MG63 (cell line): ENCODE measurements at regions not wholly inside any gene's neighbourhood (a gene's known extent, or its start where the extent isn't known, plus 50 kb on each side); places are given as distances from the start of the nearest gene placed in this dataset.

Experiments used
- DNase-seq: peaks from one replicate; pipeline ENCODE4 v3.0.0-alpha.2; 2020
- H3K27me3 ChIP-seq: fragments of 250-450 bp; sonication (Bioruptor Pico); 2 replicates; pipeline ENCODE4 v1.5.1; 2020; ENCODE audit warnings: mild to moderate bottlenecking, moderate library complexity
- H3K36me3 ChIP-seq: fragments of 250-450 bp; sonication (Bioruptor Pico); 2 replicates; pipeline ENCODE4 v1.5.1; 2020; ENCODE audit warnings: mild to moderate bottlenecking, moderate library complexity
- H3K4me3 ChIP-seq: fragments of 250-450 bp; sonication (Bioruptor Pico); 2 replicates; pipeline ENCODE4 v1.5.1; 2020; ENCODE audit warnings: mild to moderate bottlenecking, moderate library complexity
- H3K9me3 ChIP-seq: fragments of 250-450 bp; sonication (Bioruptor Pico); 2 replicates; pipeline ENCODE4 v1.5.1; 2020; ENCODE audit warnings: mild to moderate bottlenecking, moderate library complexity

- Histone ChIP-seq H3K27me3 (no peaks in the 10 kb centered on the region), H3K4me3 (no peak overlapping the region), H3K9me3 (peaks cover 6% of the 10 kb centered on the region; the same call in 1 of the 2 replicates), H3K36me3 (no peaks in the 10 kb centered on the region)
- DNase-seq, result no peak
These were observed 451.5 kb upstream of the ADAMTS5 start for GRCh38 chr21:27418346-27418745.

DNA sequence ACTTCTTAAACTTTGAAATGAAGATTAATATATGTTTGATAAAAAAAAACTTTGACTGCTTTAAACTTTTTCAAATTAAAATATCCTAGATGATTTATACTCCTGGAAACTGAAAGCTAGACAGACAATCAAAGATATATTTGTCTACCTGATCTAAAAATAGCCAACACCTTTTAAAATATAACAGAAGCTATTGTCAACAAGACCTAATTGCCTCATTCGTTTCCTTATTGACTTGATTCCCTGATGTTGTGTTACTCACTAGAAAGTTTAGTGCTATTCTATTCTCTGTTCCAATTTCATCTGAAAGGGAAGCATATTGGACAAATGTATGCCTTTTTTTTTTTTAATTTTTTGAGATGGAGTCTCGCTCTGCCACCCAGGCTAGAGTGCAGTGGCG, 445.6 kb upstream of the ADAMTS5 start:
- H3K4me3 ChIP-seq, result no peak overlapping the region
- no peaks in the 10 kb centered on the region for H3K36me3 ChIP-seq
- H3K9me3 ChIP-seq, result peaks cover 11% of the 10 kb centered on the region
- no peaks in the 10 kb centered on the region for H3K27me3 ChIP-seq
- DNase-seq, result no peak

DNA sequence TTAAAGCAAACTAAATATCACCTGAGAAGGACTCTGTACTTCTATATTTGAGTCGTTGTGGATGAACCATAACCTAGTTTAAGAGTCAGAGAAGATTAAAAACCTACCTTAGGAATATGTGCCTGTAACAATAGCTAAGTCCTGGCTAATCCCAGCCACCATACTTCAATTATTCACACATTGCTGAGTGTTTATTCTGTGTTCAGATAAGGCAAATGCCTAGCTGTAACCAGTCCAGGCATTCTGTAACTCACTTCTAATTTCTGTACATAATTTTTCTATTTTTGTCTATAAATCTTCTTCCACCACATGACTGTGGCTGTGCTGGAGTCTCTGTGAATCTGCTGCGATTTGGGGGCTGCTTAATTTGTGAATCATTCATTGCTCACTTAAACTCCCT, 441.9 kb upstream of the ADAMTS5 start:
- Histone ChIP-seq H3K4me3 (no peak overlapping the region), H3K9me3 (peaks cover 6% of the 10 kb centered on the region; the same call in 1 of the 2 replicates), H3K27me3 (no peaks in the 10 kb centered on the region), H3K36me3 (no peaks in the 10 kb centered on the region)
- no peak for DNase-seq

- no peaks in the 10 kb centered on the region for H3K27me3 ChIP-seq
- no peak overlapping the region for H3K4me3 ChIP-seq
- DNase-seq, result no peak
- H3K9me3 ChIP-seq, result peaks cover 2% of the 10 kb centered on the region; the same call in 1 of the 2 replicates
- H3K36me3 ChIP-seq, result no peaks in the 10 kb centered on the region
These were observed 440.4 kb upstream of the ADAMTS5 start for GRCh38 chr21:27407271-27407670.

DNA sequence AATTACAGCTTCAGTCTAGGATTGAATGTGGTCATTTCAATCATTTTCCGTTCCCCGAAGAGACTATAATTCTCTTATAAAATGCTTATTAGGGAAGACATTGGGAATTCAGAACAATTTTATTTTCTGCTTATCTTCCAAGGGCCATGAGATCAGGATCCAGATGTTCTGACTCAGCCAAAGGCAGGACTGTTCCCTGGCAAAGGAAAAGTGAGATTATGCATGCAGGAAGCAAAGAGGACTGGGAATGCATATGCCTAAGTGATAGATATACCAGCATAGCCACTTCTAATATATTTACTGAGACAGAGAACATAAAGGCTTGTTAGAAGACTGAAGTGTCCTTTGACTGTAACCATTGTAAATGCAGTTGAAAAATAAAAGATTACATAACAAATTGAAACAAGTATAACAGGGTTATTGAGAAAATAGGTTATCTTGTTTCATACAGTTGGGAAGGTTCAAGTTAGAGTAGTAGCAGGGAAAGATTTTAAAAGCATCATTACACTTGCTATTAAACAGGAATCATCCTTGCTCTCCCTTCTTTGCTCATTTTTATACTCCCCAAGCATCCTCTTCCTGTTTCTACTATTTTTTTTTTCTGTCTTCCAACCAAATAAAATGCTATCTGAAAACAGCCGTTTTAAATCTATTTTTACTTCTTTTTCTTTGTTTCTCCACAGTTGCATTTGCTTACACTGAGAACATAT, 439.6 kb upstream of the ADAMTS5 start:
- H3K36me3 ChIP-seq, result no peaks in the 10 kb centered on the region
- peak; percentile 40 for DNase-seq

DNA sequence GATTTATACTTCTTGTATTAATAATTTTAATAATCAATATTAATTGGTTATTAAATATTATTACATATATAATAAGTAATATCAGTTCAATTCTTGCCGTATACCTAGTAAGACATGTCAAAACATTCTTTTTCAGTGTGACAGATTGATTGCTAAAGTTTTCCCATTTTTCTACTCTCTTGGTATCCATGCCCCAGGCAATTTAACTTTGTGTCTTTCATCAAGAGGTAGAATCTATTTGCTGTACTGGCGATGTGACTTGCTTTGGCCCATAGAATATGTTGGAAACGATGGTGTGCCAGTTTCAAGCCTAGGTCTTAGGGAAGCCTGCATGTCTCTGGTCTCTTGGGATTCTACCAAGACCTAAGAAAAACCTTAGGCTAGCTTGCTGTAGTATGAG, 436.1 kb upstream of the ADAMTS5 start:
- no peaks in the 10 kb centered on the region for H3K36me3 ChIP-seq
- no peak for DNase-seq
- no peaks in the 10 kb centered on the region for H3K27me3 ChIP-seq
- no peak overlapping the region for H3K4me3 ChIP-seq
- H3K9me3 ChIP-seq, result no peaks in the 10 kb centered on the region

More for the DNA sequence above, 439.6 kb upstream of the ADAMTS5 start:
- Histone ChIP-seq H3K9me3 (peaks cover 2% of the 10 kb centered on the region; the same call in 1 of the 2 replicates), H3K27me3 (no peaks in the 10 kb centered on the region), H3K4me3 (no peak overlapping the region)

DNA sequence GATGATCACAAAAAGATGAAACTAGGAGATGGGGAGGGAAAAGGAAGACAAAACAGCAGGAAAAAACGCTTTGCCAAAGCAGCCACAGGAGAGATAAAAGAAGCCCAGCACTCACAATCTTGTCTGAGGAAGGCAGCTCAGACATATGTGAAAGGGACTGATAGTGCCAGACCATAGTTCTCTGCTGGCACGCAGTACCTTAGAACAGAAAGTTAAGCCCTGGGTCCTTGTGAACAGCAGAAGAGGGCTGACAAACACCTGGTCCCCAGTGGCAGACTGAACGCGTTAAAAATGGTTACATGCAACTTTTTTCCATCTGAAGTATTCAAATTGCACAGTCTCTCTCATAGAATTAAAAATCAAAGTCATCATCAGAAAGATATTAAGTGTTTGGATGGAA, 433.2 kb upstream of the ADAMTS5 start:
- no peak for DNase-seq
- peak overlapping the region; percentile 20 for H3K4me3 ChIP-seq
- H3K27me3 ChIP-seq, result no peaks in the 10 kb centered on the region
- H3K36me3 ChIP-seq, result no peaks in the 10 kb centered on the region
- peaks cover 3% of the 10 kb centered on the region; the same call in 1 of the 2 replicates for H3K9me3 ChIP-seq

GRCh38 chr21:27397578-27397977, 430.7 kb upstream of the ADAMTS5 start:
- no peak for DNase-seq
- Histone ChIP-seq H3K9me3 (peaks cover 3% of the 10 kb centered on the region; the same call in 1 of the 2 replicates), H3K4me3 (no peak overlapping the region), H3K27me3 (no peaks in the 10 kb centered on the region), H3K36me3 (no peaks in the 10 kb centered on the region)

DNA sequence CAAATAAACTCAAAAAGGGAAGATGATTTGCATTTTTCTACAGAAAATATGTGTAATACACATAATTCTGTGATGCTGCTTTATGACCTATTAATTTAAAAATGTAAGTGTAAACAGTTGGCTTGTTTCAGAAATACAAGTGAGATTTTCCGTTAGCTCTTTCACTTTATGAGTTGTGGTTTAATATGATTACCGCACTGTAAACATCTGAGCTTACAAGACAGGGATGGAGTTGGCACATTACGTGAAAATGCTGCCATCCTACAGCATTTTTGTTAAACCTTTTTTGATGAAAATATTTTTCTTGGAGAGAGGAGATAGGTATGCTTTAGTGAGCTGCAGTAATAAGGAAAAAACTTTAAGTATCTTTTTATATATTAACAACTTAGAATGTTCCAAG, 426.8 kb upstream of the ADAMTS5 start:
- Histone ChIP-seq H3K4me3 (no peak overlapping the region), H3K36me3 (no peaks in the 10 kb centered on the region), H3K9me3 (peaks cover 3% of the 10 kb centered on the region; the same call in 1 of the 2 replicates), H3K27me3 (no peaks in the 10 kb centered on the region)
- peak; percentile 50 for DNase-seq

DNA sequence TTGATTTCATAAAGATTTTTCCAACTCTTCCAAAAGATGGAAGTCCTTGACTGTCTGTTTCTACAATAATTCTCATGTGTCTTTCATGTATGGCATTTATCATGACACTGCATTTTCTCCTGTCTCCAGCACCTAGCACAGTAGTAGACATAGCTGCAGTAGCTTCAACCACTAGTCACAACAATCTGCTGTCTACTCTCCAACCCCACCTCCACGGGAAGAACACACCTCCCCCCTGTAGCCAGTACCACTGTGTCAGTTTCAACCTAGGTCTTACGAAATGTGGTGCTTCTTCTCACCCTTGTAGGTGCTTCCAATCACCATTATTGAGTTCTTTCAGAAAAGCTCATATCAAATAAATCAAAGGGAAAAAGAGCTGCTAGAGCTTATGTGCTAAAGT, 425.1 kb upstream of the ADAMTS5 start:
- Histone ChIP-seq H3K4me3 (no peak overlapping the region), H3K9me3 (peaks cover 3% of the 10 kb centered on the region; the same call in 1 of the 2 replicates), H3K27me3 (no peaks in the 10 kb centered on the region), H3K36me3 (no peaks in the 10 kb centered on the region)
- DNase-seq, result no peak

DNA sequence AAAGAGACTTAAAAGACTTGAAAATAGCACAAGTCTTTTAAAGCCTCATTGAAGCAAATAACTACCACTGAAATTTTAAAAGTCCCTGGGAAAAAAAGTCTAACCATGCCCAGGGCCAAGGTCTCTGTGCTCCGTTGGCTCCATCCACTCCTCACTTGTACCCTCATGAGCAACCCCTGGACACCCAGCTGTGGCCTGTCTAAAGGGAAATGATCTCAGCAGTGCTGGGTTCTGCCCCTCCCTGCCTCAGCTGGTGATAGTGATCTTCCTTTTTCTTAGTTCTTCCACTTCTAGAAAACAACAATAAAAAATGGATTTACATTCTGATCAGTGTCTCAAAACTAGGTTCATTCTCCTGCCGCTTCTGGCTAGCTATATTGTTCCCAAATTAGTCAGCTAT, 423.5 kb upstream of the ADAMTS5 start:
- H3K36me3 ChIP-seq, result no peaks in the 10 kb centered on the region
- H3K27me3 ChIP-seq, result no peaks in the 10 kb centered on the region
- DNase-seq, result no peak
- H3K9me3 ChIP-seq, result peaks cover under 1% of the 10 kb centered on the region; the same call in 1 of the 2 replicates
- no peak overlapping the region for H3K4me3 ChIP-seq

DNA sequence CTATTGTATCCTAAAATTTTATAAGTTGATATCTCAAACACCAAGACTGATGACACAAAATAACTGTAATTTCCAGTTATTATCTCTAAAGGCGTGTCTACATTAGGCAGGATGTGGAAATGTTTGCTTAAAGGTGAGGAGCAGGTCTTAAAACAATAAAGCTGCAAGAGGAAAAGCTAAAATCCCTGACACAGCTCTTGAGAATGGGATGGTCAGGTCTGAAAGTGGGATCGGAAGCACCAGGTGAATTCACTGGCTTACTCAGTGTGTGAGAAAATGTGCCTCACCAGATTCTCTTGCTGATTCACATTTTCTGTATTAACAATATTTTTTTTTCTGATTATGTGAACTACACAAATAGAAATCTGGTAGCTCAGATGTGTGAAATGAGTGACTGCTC, 421.9 kb upstream of the ADAMTS5 start:
- Histone ChIP-seq H3K4me3 (no peak overlapping the region), H3K9me3 (peaks cover 11% of the 10 kb centered on the region), H3K27me3 (no peaks in the 10 kb centered on the region), H3K36me3 (no peaks in the 10 kb centered on the region)
- DNase-seq, result no peak

GRCh38 chr21:27382404-27382803, 415.5 kb upstream of the ADAMTS5 start:
- H3K27me3 ChIP-seq, result no peaks in the 10 kb centered on the region
- no peaks in the 10 kb centered on the region for H3K36me3 ChIP-seq
- peaks cover 14% of the 10 kb centered on the region for H3K9me3 ChIP-seq
- DNase-seq, result peak; percentile 27
- no peak overlapping the region for H3K4me3 ChIP-seq

DNA sequence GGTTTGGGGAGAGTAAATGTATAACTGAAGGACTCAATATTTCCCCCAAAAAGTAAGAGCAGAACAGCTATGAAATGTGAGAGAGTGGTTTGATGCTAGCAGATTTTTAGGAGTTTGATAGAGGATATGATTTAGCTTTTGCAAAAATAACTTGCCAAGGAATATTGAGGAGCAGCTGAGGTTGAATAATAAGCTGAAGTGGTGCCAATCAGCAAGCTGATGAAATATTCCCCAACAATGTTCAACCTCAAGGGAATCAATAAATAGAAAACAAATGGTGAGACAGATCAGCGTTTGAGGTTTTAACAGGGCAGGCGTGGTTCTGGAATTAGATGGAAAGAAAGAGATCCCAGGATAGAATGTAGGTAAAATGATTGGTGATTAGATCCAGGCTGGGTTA, 413.4 kb upstream of the ADAMTS5 start:
- H3K27me3 ChIP-seq, result no peaks in the 10 kb centered on the region

GRCh38 chr21:27379354-27379753, 412.5 kb upstream of the ADAMTS5 start:
- no peak overlapping the region for H3K4me3 ChIP-seq
- peaks cover 3% of the 10 kb centered on the region for H3K9me3 ChIP-seq
- H3K27me3 ChIP-seq, result no peaks in the 10 kb centered on the region
- DNase-seq, result no peak
- H3K36me3 ChIP-seq, result no peaks in the 10 kb centered on the region

More for the DNA sequence above, 413.4 kb upstream of the ADAMTS5 start:
- H3K4me3 ChIP-seq, result no peak overlapping the region
- no peaks in the 10 kb centered on the region for H3K36me3 ChIP-seq
- H3K9me3 ChIP-seq, result peaks cover 12% of the 10 kb centered on the region
- no peak for DNase-seq

DNA sequence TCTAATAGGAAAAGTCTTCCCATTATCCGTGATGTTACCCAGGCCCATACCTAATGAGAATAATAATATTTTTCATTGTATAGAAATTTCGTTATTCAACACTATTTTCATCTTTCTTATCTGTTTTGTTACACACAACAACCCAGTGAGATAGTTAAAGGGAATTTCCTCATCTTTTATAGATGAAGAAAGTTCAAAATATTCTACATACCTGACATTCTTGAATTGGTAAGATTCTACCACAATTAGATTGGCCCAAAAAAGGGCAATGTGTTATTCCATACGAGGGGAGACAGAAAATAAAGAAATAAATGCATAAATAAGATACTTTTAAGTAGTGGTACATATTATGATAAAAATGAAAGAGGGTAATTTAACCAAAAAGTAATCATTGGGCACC, 405.5 kb upstream of the ADAMTS5 start:
- no peak for DNase-seq
- Histone ChIP-seq H3K27me3 (no peaks in the 10 kb centered on the region), H3K4me3 (no peak overlapping the region), H3K36me3 (no peaks in the 10 kb centered on the region), H3K9me3 (no peaks in the 10 kb centered on the region; the same call in 1 of the 2 replicates)

- H3K4me3 ChIP-seq, result no peak overlapping the region
- H3K27me3 ChIP-seq, result no peaks in the 10 kb centered on the region
- no peaks in the 10 kb centered on the region for H3K9me3 ChIP-seq
- no peaks in the 10 kb centered on the region for H3K36me3 ChIP-seq
- DNase-seq, result no peak
These were observed 405.1 kb upstream of the ADAMTS5 start for GRCh38 chr21:27371975-27372331.
